Stimulated activated CD4-positive, alpha-beta T cell treated with anti-CD3 and anti-CD28 coated beads, TNF-alpha, amount 100 ng/mL, for 24 hours (primary cell): ENCODE measurements at regions not wholly inside any gene's neighbourhood (a gene's known extent, or its start where the extent isn't known, plus 50 kb on each side); places are given as distances from the start of the nearest gene placed in this dataset.
"Not testable (repeated sequence)": the region's sequence is repeated elsewhere in the genome, so short reads cannot be mapped to it uniquely, and the experiment has no call there.

Experiments
- DNase-seq, 3 experiments: peaks; one replicate each; pipeline ENCODE4 v3.0.0-alpha.2; 2020; ENCODE audit warnings: low read depth in 3 of 3

DNA sequence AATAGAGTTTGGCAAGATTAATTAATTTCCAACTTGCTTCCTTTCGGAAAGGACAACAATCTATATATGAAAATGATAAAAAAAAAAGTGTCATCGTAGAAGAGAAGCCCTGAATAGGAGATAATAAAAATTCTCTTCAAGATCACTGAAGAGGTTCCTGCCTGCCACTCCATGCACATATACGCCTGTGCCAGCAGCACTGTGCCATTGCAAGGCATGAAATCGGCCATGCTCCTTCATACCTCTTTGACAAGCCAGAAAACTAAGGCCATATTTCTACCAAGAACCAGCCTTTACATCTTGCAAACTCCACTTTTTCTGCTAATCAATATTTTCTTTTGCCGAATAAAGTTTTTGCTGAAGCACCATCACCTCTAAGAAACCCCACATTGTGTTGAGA is 365.5 kb downstream of the CXXC4 start:
- DNase-seq = no peak

DNA sequence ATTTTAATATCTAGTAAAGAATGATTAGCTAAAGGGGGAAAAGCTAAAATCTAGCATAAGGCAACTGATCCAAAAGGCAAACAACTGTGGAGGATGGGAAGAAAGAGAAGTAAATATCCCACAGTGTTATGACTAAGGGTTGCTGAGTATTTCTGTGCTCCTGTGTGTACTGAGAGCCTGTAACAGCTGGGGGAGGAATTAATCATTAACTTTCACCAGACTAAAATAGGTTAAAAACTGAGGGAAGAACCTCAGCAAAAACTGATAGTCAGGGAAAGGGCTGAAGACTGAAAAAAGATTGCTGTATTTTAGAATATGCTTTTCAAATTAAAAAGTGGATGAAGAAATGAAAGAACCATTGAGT is 365.9 kb downstream of the CXXC4 start:
- no peak for DNase-seq

DNA sequence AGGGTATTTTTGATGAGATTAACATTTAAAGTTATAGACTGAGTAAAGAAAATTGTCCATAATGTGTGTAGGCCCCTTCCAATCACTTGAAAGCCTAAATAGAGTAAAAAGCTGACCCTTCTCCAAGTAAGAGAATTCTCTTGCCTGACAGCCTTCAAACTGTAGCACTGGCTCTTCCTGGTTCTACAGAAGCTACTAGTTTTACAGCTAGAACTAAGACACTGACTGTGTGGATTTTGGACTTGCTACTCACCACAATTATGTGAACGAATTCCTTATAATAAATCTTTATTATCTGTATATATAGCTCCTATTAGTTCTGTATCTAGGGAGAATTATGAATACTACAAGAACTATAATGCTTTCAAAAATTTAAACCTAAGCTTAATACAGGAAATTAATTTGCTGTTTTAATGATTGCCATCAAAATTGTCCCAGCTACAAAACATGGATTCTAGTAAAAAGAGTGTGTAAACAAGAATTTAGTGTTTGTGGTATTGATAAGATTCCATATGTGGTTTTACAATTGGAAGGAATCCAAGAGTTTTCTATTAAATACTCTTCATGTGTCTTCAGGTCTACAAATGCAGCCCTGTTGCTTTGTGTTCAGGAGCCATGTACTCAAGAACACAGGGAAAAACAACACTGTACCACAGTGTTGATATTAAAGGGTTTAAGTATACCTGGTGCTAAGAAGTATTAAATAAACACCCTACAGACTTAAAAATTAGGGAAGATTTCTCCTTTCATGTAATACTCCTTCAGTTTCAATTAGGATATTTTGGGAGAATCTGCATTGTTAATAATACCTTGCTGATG is 366.5 kb downstream of the CXXC4 start:
- DNase-seq = no peak

DNA sequence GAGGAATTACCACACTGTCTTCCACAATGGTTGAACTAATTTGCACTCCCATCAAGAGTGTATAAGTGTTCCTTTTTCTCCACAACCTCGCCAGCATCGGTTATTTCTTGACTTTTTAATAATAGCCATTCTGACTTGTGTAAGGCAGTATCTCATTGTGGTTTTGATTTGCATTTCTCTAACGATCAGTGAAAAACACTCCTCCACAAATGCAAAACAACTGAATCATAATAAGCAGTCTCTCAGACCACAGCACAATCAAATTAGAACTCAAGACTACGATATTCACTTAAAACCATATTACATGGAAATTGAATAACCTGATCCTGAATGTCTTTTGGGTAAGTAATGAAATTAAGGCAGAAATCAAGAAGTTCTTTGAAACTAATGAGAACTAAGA is 371.7 kb downstream of the CXXC4 start:
- DNase-seq = no peak

DNA sequence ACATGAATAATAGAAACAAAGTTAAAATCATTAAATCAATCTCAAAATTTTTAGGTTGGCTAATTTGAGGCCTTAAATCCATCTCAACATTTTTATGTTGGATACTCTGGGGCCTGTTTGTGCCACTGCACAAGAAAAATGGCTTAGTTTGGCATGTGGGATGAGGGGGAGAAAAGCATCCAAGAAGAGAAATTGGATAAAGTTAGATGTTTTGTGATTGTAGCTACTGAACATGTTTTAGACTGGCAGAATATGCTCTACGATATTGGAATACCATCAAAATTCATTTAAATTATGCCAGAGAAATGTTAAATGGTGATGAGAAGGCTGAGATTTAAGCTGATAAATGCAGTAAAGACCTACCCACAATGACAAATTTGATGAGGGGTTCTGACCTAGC is 376.9 kb downstream of the CXXC4 start:
- DNase-seq = no peak

DNA sequence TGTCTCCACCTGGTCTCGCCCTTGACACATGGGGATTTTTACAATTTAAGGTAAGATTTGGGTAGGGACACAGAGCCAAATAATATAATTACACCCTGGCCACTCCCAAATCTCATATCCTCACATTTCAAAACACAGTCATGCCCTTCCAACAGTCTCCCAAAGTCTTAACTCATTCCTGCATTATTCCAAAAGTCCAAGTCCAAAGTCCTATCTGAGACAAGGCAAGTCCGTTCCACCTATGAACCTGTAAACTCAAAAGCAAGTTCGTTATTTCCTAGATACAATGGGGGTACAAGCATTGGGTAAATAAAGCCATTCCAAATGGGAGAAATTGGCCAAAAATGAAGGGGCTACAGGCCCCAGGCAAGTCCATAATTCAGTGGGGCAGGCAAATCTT is 380.8 kb downstream of the CXXC4 start:
- DNase-seq = no peak

DNA sequence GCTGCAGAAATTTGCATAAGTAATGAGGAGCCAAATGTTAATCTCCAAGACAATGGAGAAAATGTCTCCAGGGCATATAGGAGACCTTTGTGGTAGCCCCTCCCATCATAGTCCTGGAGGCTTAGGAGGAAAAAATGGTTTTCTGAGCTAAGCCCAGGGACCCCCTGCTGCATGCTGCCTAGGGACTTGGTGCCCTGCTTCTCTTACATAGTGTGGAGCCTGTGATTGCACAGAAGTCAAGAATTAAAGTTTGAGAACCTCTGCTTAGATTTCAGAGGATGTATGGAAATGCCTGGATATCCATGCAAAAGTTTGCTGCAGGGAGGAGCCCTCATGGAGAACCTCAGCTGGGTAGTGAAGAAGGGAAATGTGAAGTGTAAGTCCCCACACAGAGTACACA is 379.4 kb upstream of the TACR3 start:
- no peak for DNase-seq

DNA sequence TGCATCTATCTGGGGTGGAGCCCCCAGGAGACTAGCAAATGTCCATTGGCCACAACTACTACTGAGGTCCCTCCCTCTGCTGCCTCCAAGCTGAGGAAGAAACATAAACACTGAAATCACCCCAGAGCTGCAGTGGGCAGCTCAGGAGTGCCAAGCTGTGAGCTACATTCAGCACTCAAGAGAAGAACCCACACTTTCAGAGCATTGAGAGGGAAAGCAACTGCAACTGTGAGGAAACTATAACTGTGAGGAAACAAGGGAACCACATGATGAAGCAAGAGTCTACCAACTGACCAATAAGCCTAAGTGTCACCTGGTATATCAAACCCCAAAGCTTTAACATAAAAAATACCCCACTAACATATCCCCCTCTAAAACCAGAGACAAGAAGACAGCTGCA is 373.5 kb upstream of the TACR3 start:
- no peak for DNase-seq

DNA sequence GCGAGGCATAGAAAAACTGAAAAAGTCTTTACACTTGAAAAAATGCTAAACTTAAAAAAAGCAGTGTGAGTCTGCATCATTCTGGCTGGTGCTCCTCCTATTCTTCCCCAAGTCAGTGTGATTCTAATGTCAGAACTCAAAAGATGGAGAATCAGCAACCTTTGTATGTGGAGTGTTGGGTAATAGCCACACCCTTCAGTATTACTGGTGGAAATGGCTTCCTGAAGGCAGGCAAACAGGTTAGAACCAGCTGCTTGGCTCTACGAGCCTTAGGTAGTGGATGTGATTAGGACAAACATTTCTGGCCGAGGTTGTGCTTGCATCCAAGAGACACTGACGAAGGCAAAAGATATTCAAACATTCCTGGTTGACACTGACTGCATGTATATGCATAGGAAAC is 353.4 kb upstream of the TACR3 start:
- DNase-seq = no peak

DNA sequence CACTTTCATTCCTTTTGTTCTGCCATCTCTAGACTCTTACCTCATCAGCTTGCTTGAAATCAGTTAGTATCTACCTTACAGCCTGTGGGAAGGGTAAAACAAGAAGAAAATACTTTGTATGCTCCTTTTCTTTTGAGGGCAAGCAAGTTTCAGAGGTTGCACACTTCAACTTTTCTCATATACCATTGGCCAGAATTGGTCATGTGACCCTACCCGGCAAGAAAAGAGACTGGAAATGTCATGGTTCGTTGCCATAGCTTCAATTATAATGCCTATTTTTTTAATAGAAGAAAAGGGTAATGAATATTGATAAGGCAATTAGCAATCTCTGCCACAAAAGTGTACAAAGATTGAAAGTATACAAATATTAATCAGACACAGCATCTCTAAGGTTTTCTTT is 346.7 kb upstream of the TACR3 start:
- no peak for DNase-seq

DNA sequence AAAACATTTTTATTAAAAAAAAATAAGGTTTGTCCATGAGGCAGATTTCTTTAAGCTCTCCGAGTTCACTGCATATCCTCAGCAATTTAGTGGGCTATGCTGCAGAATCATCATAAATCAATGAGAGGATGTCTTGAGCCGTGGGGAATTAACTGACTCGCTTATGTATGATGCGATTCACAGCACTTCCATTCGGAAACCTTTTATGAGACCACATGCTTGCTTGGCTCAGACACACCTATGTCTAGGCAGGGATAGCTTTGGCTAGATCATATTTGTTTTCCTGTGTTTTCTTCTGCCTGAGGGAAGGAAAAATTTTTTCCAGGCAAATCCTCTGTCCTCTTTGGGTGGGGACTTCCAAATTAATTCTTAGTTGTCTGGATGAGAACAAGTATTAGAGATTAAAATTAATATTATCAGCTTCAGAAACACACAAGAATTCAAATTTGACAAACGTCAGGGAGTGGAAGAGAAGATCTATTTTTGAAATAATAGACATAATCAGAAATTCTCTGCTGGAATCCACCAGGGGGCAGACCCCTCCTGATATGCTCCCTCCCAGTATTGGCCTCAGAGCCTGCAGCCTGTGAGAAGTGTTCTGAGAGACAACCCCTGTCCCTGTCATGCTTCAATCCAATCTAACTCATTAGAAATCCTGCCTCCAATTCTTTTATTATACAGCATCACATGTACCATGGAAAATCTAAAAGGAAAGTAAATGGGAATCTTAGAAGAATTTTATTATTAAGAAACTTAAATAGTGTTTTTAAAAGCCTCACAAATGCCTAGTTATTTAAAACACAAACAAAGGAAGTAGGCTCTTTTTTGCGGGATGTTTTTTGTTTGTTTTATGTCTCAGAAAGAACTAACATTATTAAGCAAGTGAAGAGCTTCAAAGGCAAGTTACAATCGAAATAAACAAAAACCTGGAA is 345.1 kb upstream of the TACR3 start:
- no peak for DNase-seq

DNA sequence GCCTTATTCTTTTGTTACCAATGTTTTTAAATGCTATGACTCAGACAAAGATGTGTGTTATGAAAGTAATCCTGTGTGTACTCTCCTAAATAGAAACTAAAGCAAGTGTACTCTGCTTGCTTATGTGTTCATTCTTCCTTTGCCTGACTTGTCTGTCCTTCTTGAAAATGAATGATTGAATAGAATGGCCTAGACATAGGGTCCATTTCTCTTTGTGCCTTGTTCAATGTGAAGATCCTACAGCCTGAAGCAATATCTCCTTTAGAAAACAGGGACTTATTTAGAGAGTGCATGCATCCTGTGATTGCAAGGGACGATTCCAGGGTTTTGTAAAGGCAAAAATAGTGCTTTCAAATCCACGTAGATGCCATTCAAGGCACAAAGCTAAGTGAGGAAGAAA is 343.6 kb upstream of the TACR3 start:
- no peak for DNase-seq

DNA sequence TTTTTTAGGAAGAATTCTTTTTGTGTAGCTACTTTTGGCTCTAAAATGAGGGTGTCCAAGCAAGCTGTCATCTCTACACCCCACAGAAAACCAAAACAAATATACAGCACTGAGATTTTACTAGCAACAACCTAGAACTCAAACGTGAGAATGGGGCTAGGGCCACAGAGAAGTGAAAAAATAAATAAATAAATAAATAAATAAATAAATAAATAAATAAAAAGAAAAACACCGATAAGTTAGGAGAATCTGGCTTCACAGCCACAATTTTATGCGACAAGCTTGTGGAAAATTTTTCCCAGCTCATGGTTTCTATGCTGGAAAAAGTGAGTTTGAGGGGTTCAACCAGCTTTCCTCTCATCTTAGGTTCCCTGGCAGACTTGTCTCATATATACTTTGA is 324.6 kb upstream of the TACR3 start:
- no peak for DNase-seq

DNA sequence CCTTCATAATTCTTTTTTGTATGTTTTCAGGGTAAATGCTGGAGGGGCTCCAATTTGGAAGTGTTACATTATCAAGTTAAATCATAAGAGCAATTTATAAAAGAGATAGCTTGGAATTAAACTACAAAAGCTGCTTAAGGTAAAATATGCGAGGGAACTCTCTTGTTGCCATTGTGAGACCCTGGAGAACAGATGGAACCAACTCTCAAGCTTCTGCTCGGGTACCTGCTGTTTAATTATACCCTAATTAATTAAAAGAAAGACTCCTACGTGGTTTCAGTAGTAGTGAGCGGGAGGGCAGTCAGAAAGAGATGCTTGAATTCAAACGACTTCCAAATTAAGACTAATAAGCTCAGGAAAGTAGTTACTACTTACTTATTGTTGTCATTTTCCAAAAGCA is 313.1 kb upstream of the TACR3 start:
- no peak for DNase-seq

DNA sequence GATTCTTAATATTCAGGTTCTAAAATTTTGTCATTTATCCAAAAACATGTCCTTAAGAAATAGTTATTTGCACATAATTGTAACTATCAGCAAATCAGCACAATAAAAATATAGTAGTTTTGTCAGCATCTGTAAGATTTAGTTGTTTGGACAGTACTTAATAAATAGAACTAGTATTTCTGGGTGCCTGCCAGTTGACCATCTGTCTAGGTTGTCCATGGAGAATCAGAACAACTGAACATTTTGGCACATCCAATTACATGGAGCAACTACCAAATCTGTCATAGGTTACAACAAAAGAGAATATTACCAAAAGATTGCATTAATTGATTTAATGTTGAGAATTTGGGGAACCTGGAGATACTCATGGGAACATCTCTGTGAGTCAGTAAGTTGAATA is 305.5 kb upstream of the TACR3 start:
- DNase-seq = no peak

DNA sequence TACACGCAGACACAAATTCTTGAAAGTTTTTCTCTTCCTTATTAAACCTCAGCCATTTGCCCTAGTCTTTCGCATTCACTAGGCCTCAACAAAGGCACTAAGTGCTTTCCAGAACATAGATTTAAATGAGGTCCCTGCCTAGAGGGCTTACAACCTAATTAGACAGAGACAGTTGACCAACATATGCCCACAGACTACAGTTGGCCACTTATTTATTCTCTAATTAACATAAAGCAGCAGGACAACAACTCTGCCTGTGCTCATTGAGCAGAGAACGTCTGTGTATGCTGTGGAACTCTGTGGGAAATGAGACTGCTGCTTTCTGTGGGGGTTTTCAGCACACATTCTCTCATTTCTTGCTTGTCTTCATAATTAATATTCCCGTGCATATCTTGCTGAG is 303.0 kb upstream of the TACR3 start:
- DNase-seq = no peak

DNA sequence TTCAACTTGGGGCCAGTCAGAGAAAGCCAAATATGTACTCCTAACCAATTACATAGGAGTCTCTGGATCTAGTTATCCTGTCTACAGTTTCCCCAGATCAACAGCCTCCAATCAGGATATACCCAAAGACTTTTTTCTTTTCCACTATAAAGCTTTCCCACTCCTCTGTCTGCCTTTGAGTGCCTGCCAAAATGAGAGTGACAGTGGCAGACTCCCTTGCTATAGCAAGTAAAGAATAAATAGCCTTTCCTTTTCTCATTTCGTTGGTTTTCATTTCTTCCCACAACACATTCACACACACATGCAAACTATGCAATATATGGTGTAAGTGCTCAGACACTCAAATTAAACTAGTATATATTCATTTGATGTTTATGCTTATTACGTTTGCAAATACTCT is 302.4 kb upstream of the TACR3 start:
- no peak for DNase-seq

DNA sequence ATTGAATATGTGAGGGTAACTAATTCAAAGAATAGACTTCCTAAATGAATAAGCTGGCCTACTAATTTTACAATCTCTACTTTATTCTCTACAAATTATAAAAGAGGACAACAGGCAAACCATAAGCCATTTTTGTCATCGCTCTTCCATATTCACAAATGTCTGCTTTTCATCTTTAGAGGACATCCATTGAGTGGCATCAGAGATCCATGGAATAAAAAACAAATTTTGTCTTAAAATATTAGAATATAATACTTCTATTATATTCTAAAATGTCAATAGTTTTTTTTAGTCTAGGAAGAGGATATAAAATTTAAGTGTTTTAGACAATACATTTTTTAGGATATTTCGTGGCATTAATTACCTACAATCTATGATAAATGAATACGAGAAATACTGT is 300.9 kb upstream of the TACR3 start:
- no peak for DNase-seq

DNA sequence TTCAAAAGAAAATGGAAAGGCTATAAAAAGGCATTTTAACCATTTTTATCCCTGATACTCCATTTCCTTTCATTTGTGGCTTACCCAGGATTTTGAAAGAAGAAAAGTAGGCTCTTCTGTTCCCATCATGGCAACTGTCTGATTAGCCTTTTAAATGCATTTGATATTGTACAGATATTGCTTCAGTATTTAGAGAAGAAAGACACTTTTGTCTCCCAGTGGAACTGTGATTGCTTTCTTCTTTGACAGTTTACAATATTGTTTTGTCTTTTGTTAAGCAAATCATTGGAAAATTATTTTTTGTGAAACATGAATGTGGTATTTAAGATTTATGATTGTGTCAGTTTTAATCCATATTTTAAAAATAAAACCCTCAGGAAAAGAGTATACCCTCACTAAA is 297.4 kb upstream of the TACR3 start:
- no peak for DNase-seq

DNA sequence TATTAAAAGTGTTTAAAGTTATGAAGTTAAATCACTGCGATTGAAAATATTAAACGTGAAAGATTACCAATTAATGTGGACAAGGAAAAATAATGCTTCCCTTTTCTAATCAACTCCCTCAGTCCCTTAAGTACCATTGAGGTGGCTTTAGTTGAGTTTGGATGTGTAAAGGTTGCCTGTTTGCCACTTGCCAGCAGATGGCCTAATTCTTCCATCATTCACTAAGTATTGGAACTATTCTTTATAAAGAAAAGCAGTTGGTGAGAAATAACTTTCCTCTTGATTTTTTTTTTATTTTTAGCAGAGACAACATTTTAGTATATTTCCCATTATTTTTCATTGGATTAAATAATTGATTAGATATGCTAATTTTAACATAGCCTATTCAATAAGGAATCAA is 295.9 kb upstream of the TACR3 start:
- no peak for DNase-seq

DNA sequence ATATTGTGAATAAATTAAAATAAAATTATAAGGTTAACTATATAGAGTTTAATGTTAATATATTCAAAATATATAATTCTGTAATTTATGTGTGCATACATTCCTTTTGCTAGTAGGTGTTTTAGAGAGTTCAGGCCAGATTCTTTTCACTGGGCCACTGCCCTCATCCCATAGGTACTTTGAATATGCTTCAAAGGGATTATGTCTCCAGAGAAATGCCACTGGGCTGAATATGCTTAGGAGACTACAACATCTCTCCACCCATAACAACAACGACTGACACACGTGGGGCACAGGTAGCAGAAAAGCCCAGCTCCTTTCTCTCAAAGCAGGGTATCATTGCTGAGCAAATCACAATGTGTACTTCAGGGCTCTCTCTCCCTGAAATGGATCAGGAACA is 290.9 kb upstream of the TACR3 start:
- no peak for DNase-seq

DNA sequence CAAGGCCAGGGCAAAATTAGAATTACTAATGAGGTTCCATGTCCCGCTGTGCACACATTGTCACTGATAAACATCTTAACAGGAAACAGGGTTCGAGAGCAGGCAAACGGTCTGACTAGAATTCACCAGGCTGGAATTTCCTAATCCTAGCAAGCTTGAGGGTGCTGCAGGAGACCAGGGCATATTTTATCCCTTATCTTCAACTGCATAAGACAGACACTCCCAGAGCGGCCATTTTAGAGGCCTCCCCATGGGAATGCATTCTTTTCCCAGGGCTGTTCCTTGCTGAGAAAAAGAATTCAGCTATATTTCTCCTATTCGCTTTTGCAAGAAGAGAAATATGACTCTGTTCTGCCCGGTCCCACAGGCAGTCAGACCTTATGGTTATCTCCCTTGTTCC is 282.5 kb upstream of the TACR3 start:
- not testable (repeated sequence) for DNase-seq

DNA sequence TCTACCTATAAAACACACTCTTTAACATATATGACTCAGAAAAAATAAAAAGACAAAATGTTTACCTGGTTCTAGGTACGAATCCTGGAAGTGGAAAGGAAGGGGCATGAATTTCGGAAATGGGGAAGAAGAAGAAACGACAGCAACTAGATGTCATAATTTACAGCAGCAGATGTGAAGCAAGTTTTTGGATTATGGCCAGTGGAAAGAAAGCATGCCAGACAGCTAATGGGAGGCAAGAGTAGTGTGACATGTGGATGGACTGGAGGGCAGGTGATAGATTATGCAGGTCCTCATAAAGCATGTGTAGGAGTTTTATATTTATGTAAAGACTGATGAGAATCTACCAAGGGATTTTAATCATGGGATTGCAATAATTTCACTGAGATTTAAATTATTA is 279.0 kb upstream of the TACR3 start:
- DNase-seq = no peak
